LoVo (cell line): ENCODE measurements at regions not wholly inside any gene's neighbourhood (a gene's known extent, or its start where the extent isn't known, plus 50 kb on each side); places are given as distances from the start of the nearest gene placed in this dataset.
A peak's percentile ranks its signal among the peaks of the same experiment; 100 is the strongest.
"Not testable (repeated sequence)": the region's sequence is repeated elsewhere in the genome, so short reads cannot be mapped to it uniquely, and the experiment has no call there.

Source experiments
- DNase-seq: peaks from one replicate; pipeline ENCODE4 v3.0.0-alpha.2; 2016; ENCODE audit warnings: low spot score

DNA sequence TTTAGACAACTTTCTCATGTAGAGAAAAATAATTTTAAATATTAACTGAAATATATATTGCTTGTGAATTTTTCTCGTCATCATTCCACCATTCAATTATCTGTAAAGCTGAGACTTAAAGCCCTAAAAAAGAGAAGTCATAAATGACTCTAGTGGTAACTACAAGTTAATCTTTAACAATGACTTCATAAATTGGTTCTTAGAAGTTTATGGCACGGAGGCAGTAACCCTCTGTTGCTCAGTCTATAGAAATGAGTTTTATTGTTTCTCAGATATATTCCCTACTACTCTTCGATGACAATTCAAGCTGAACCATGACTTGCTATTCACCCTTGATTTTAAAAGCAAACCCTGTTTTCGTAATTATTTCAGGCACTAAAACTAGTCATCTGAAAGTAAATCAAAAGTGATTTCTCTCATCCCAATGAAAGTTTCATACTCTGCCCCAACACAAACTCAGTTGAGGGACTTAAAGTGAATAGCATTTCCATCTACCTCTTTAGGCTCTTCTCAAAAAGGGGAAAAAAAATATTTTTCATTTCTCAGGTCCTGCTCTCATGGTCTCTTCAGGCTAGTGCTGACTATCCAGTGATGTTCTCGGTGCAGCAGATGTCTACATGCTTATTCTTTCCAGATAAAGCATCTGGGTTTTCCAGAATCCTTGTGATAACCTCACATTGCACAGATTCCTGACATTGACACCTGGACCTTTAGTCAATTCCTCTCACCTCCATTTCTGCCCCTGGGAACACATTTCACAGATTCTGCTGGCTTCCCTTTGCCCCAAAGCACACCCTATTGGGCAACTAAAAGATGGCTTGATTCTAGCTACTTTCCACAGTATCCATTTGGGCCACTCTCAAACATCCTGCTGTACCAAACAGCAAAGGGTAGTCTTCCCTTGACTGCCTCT, 207.8 kb upstream of the LRATD1 start:
- peak; percentile 44 for DNase-seq

DNA sequence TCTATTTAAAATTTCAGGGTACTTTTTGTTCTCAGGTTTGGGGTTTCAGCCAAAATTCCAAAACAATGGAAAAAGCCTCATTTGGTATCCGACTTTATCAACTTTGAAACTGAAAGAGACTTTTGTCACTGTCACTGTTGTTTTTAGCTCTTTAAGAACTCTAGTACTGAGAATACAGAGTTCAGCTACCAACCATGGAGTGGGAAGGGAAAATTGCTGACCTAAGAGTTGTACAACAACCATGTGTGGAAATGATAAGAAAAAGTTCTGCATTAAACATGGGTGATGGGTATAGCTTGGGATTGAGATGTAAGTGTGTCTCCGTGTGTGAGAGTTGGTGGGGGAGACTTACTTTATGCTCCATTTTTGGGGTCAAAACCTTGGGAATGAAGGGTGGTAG, 206.6 kb upstream of the LRATD1 start:
- DNase-seq = no peak

- DNase-seq = no peak
Measured at GRCh38 chr2:14428056-14428455, 204.5 kb upstream of the LRATD1 start.

- DNase-seq = no peak
Measured at GRCh38 chr2:14433946-14434495, 198.5 kb upstream of the LRATD1 start.

DNA sequence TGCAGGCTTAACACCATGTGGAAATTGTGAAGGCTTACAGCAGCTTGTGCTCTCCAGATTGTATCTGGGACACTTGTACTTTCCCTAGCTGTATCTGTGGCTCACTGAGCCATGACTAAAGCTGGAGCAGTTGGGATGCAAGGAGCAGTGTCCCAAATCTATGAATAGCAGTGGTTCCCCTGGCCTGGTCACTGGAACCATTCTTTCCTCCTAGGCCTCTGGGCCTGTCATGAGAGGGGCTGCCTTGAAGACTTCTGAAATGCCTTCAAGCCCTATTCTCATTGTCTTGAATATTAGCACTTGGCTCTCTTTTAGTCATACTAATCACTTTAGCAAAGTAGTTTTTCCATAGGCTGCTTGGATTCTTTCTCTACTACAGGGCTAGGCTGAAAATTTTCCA, 186.8 kb upstream of the LRATD1 start:
- no peak for DNase-seq

- no peak for DNase-seq
Measured at GRCh38 chr2:14448340-14448739, 184.2 kb upstream of the LRATD1 start.

DNA sequence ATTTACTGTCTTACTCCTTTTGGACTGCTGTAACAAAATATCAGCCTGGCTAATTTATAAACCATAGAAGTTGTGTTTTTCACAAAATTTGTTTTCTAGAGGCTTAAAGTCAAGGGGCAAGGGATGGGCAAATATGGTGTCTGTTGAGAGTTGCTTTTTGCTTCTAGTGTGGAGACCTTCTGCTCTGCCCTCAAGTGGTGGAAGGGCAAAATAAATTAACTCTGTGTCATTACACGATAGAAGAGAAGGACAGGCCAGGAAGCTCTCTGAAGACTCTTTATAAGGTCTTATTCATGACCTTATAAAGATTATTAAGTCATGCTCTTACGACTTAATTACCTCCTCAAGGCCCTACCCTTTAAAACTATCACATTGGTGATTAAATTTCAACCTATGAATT, 181.2 kb upstream of the LRATD1 start:
- no peak for DNase-seq

GRCh38 chr2:14454202-14454601, 178.3 kb upstream of the LRATD1 start:
- DNase-seq = no peak

DNA sequence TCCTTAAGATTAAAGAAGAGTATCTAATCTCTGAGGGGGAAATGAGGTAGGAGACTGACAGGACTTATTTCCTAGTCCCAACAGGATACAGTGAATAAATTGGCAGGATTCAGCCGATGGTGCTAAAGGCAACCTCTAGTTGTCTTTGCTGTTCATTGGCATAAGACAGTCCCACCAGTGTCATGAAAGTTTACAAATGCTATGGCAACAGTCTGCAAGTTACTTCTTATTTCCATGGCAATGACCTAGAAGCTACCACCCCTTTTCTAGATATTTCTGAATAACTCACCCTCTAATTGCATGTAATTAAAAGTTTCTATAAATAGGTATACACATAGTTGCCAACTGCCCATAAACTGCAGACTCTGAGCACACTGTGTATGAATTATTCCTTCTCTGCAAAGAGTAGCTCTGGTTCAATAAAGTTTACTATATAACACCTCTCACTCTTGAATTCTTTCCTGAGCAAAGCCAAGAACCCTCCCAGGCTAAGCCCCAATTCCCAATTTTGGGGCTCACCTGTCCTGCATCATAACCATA, 172.7 kb upstream of the LRATD1 start:
- DNase-seq = no peak

DNA sequence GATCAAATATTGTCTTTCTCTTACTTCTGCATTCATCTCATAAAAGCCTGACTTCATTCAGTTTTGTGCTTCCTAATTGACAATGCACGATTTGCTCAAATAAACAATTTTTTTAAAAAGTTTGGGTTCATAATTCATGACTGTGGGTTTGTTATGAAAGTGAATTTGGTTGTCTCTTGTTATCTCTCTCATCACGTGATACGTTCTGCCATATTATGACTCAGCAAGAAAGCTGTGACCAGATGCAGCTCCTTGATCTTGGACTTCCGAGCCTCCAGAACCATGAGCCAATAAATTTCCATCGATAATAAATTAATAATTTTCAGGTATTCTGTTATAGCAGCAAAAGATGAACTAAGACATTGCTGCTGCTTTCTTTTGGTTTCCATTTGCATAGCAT, 156.5 kb upstream of the LRATD1 start:
- DNase-seq = no peak

DNA sequence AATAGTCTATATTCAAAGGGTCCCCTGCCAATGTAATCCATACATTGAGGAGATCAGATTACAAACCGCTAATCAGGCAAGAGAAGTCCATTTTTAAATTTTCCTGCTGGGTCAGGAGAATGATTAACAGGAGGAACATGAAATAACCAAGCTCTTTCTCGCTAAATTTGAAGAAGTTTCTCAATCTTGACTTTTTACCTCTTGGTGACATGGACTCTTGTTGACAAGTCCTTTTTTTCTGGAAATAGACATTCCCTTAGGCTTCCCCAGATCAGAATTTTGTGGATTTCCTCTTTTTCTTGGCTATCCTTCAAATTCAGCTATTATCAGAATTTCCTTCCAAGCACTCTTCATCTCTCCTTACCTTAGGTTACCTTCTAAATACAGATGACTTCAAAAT, 153.0 kb upstream of the LRATD1 start:
- no peak for DNase-seq

GRCh38 chr2:14480120-14480519, 152.4 kb upstream of the LRATD1 start:
- no peak for DNase-seq

DNA sequence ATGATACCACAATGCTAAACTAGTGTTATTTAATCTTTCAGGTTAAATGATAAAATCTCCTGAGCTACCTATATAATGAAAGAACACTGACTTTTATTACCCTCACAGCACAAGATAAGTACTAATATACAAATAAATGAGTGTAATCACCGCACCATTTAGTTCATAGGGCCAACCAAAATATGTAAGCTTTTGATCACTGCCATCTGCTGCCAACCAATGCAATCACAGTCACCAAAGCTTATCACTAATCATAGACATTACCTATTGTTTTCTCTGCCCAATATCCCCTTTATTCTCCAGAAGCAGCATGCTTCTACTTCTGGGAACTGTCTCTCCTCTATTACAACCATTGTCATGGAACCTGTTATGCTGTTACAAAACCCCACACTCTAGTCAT, 151.6 kb upstream of the LRATD1 start:
- no peak for DNase-seq

DNA sequence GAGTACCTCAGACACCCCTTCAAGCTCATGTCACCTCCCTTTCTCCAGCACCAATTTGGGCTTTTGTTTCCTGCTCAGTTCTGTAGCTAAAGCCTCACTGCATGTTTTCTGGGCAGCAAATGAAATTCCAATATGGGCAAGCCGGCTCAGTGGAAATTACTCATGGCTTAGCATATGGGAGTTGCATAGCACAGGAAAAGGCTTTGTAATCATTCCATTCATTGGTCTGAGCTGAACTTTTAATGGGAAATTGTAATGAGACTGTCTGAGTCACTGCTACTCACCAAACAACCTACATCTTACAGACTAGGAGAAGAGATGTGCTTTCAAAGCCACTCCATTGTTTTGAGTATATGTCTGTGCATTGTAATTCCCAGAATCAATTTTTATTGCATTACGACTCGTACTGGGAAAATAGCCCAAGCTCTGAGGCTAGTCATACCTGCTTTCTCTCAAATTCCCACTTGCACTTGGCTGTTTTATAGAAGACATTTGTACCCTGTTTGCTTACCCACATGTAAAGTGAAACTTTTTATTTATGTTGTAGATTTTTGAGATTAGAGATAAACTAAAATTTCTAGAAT, 139.5 kb upstream of the LRATD1 start:
- DNase-seq = peak; percentile 48

- no peak for DNase-seq
Measured at GRCh38 chr2:14494759-14495158, 137.8 kb upstream of the LRATD1 start.

GRCh38 chr2:14501061-14501460, 131.5 kb upstream of the LRATD1 start:
- DNase-seq = no peak

GRCh38 chr2:14506955-14507354, 125.6 kb upstream of the LRATD1 start:
- DNase-seq = not testable (repeated sequence)

DNA sequence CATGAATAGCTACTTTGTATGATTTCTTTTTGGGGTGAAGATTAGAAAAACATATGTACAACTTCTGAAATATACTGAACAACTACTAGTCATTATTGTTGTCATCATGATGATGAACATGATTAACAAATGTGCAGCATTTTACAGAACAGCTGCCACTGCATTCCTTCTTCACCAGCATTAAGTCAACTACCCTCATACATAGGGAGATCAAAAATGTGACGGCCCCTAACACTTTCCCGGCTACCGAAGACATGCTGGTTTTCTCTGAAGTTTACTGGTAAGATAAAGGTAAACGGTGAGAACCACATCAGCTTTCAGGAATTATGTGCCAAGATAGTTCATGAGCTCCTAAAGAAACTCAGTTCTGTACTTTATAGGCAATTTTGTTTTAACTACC, 121.0 kb upstream of the LRATD1 start:
- DNase-seq = no peak

- DNase-seq = no peak
Measured at GRCh38 chr2:14513903-14514302, 118.6 kb upstream of the LRATD1 start.

- no peak for DNase-seq
Measured at GRCh38 chr2:14516844-14517243, 115.7 kb upstream of the LRATD1 start.

DNA sequence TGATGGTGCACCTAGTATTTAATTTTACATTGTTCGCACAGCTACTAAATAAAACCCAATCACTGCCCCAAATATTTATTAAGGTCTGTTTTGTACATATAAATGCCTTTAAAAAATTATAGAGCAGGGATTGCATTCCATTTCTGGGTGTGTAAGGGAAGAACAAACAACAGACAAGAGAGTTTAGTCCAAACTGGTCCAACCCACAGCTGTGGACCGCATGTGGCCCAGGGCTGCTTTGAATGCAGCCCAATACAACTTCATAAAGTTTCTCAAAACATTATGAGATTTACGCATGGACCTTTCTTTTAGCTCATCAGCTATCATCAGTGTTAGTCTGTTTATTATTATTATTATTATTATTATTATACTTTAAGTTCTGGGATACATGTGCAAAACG, 114.8 kb upstream of the LRATD1 start:
- DNase-seq = peak; percentile 20

DNA sequence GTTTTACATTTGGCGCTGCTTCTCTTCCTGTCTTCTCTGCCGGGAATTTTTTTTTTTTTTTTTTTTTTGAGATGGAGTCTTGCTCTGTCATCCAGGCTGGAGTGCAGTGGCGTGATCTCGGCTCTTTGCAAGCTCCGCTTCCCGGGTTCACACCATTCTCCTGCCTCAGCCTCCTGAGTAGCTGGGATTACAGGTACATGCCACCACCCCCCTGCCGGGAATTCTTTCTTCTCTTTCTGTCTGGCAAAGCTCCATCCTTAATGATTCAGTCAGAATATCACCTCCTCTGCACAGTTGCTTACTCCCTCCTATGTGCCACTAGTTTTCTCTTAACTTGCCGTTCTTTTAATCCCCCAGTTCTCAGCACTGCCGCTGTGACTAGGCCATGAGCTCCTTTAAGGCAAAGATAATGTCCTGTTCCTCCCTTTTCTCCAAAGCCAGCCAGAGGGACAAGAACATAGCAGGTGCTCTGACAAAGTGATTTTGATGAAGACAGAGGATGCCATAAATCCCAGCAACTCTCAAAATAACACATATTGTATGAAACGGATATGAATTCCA, 112.1 kb upstream of the LRATD1 start:
- DNase-seq = no peak
